Colon (tissue), 2 donors: ENCODE measurements at regions not wholly inside any gene's neighbourhood (a gene's known extent, or its start where the extent isn't known, plus 50 kb on each side); places are given as distances from the start of the nearest gene placed in this dataset.
"Not testable (repeated sequence)": the region's sequence is repeated elsewhere in the genome, so short reads cannot be mapped to it uniquely, and the experiment has no call there.

Experiments
- FAIRE-seq: peaks from 2 replicates; lab custom pipeline; 2012; peaks lifted over from hg19 to GRCh38; lab: Jason Lieb, UNC
- donor health status: control.
- donor health status: control.

- FAIRE-seq: no peak
Observed at GRCh38 chr6:163764565-163764964, 350.0 kb downstream of the QKI start.

DNA sequence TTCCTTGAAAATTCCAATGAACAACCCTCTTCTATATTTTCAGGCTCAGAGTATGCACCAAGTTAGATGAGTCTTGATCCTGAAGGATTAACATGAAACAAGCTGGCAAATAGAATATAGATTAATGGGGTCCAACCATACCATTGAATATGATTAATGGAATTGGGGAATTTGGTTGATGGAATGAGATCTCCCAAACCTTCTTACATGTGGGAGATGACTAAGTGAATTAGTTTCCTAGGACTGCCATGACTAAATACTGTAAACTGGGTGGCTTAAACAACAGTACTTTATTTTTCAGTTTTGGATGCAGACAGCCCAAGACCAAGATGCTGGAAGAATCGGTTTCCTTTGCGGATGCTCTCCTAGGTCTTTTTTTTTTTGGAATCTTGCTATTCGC is 347.0 kb downstream of the QKI start:
- no peak for FAIRE-seq

- FAIRE-seq: no peak
Observed at GRCh38 chr6:163760860-163761259, 346.3 kb downstream of the QKI start.

GRCh38 chr6:163759542-163759941 is 345.0 kb downstream of the QKI start:
- FAIRE-seq: no peak

- no peak for FAIRE-seq
Observed at GRCh38 chr6:163757520-163757919, 343.0 kb downstream of the QKI start.

DNA sequence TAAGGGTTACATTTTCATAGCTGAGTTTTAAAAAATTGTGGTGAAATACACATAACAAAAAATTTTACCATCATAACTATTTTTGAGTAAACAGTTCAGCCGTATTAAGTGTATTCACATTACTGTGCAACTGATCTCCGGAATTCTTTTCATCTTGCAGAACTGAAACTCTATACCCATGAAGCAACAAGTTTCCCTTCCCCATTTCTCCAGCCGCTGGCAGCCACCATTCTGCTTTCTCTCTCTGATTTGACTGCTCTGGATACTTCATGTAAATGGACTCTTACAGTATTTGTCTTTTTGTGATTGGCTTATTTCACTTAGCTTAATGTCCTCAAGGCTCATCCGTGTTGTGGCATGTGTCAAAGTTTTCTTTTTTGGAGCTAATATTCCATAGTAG is 341.6 kb downstream of the QKI start:
- FAIRE-seq: no peak

- FAIRE-seq: no peak
Observed at GRCh38 chr6:163754866-163755265, 340.3 kb downstream of the QKI start.

DNA sequence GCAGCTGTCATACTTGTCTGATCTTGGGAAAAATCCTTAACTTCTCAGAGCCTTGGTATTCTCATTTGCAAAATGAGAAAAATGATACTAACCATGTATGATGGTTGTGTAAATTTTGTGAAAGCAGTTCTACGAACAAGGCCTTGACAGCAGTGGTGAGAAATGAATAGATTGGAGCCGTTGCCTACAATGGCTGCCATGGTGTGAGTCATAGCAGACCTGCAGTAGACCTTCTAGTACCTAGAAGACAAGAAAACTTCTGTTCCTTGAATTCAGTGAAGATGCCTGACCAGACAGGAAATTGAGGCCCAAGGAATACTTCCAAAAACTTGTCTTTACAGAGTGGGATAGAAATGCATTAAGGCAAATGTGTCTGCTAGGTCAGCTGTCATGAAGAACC is 338.9 kb downstream of the QKI start:
- no peak for FAIRE-seq

- no peak for FAIRE-seq
Observed at GRCh38 chr6:163752446-163752845, 337.9 kb downstream of the QKI start.

- no peak for FAIRE-seq
Observed at GRCh38 chr6:163751032-163751525, 336.6 kb downstream of the QKI start.

DNA sequence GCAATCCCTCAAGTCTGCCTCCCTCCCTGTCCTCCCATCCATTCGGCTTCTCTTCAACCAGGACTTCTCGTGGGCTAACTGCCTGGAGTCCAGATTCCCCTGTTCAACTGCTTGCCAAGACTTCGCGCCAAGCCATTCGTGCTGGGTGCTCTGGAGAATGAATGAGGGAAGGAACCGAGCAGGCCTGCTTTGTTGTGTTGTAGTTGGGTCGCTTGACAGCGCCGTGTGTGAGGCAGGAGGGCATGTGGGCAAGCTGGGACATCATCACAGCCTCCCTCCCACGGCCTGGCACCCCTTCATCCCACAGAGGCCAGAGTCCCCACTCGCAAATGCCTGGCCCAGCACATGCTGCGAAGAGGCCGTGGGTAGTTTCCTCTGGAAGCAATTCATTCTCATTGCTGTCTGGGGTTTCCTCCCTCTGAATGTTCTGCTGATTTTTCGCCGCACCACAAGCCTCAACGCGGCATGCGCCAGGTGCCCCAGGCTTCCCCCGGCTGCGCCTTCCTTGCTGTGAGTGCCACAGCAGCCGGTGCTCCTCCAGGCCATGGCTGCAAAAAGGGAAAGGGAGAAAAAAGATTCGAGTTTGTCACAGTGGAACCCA is 336.0 kb downstream of the QKI start:
- no peak for FAIRE-seq

- no peak for FAIRE-seq
Observed at GRCh38 chr6:163748886-163749285, 334.4 kb downstream of the QKI start.

DNA sequence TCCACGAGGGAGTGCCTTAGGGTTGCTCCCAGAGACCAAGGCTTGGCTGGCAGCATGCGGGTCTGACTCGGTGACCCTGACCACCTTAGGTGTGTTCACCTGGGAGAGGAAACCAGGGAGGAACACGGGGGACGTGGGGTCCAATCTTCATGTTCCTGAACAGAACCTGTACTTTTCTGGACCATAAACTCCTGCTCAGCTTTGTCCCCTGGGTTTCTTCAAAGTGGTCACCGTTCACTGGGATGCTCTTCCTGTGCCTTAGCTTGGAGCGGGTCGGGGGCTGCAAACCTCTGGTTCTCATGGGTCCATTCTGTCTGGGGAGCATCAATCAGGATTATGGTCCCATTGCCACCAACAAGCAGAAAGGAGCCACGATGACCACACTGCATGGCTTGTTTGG is 333.5 kb downstream of the QKI start:
- no peak for FAIRE-seq

GRCh38 chr6:163747058-163747457 is 332.5 kb downstream of the QKI start:
- FAIRE-seq: not testable (repeated sequence)

DNA sequence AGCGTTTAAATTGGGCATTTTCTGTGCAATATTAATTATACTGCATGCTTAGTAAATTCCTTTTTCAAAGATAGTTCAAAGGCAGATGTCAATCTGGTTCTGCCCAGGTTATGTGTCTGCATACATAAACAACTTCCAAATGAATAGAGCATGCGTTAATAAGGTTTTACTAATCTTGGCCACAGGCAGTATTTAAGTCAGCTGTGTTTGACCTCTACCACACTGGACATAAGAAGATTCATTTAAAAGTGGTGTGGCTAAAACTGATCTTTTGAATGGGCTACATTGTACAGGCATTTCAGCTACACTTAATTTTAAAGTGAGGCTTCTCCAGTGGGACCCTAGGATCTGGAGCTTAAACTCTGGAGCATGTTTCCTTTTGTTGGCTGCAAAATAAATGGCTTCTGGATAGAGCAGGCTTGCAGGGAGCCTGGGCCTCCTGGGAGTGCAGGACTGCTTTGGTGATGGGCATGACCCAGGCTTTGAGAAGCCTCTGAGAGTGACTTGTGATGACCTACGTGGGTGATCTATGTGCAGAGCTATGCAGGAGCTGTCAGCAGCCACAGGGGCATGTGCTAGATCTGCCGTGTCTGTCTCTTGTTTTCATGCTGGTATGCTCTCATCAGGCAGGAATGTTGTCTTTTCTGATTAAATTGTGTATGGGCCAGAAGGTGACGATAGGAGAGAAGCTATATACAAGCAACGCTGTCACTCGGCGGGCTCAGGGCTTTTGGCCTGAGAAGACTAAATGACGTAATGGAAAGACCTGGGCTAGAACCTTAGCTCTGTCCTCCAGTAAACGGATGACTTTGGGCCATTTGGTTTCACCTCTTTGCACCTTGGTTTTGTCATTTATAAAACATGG is 331.2 kb downstream of the QKI start:
- FAIRE-seq: no peak

- FAIRE-seq: no peak
Observed at GRCh38 chr6:163744256-163744925, 329.9 kb downstream of the QKI start.

DNA sequence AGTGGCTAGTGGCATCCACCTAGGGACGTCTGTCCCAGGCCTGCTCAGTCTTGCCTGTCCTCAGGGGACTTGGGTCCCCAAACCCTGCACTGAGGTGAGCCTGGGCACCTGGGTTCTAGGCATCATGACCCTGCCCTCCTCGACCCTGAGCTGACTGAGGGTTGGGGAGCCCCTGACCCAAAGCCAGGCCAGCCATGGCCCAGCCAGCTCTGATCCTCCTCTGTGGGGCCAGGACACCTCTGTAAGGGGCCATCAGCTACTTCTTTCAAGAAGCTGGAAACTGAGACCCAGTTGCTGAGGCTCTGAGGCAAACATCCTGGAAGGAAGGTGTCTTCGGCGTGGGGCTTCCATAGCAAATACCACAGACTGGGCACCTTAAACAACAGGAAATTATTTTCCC is 329.3 kb downstream of the QKI start:
- FAIRE-seq: no peak

DNA sequence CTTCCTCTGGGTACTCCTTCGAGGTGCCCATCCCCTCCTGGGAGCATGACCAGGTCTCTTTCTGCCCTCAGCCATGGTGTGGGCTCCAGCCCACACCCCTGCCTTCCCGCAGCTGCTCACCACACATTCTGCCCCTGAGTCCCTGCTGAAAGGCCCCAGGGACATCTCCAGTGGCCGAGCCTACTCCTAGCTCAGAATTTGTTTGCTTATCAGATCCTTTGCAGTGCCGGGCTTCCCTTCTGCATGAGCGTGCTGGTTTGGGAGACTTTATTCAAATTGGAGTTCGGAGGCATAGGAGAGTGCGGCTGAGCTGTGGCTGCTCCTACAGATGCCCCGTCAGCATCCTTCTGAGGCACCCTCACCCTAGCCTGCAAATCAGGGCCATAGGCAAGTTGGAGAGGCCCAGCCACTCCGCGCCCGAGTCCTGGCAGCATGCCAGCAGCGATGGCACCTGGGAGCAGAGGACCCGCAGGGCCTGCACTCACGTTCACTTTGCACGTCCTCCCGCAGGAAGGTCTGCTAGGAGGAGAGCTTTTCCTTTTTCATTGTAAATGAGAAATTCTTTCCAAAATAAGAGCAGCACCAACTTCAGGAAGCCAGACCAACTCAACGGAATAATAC is 327.3 kb downstream of the QKI start:
- no peak for FAIRE-seq

DNA sequence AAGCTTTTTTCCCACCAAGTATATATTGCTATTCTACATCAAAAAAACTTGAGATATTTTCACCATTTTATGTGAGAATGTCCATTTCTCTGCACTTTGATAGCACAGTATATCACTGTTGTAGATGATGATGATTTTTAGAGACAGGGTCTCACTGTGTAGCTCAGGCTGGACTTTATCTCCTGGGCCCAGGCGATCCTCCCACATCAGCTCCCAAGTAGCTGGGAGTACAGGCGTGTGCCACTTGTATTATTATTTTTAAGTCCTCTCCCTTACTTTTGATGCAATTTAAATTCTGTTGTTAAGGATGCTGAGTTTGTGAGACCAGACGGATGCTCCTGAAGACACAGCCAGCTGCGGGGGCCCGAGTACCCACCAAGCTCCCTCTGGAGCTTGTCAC is 326.8 kb downstream of the QKI start:
- FAIRE-seq: no peak

DNA sequence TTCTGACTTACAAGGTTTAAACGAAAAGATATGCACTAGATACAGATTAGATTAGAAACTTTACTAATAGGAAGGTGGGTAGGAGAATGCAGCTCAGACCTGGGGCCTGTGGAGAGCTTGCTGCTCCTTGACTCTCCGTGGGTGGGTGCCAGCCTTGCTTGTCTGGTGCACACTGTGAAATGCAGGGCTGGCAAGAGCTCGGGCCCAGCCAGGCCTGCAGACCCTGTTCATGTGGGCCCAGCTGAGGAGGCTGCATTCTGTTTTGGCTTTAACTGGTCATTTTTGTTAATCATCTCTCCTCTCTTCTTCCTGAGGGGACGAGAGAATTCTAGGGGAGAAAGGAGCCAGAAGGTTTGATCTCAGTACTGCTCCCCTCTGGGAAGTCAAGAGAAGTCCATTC is 325.4 kb downstream of the QKI start:
- no peak for FAIRE-seq

DNA sequence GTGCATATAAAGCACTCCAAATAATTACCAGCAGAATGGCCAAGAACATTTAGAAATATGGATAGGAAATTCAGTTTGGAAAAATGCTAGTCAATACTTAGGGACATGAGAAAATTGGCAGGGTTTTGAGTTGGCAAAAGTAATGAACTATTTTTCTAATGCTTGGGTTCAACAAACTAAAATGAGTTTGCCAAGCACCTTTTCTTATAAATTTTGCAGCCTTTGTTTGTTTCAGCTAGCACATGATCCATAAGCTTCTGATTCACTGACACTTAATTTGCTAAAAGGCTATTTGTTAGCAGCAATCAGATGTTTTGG is 324.8 kb downstream of the QKI start:
- no peak for FAIRE-seq

DNA sequence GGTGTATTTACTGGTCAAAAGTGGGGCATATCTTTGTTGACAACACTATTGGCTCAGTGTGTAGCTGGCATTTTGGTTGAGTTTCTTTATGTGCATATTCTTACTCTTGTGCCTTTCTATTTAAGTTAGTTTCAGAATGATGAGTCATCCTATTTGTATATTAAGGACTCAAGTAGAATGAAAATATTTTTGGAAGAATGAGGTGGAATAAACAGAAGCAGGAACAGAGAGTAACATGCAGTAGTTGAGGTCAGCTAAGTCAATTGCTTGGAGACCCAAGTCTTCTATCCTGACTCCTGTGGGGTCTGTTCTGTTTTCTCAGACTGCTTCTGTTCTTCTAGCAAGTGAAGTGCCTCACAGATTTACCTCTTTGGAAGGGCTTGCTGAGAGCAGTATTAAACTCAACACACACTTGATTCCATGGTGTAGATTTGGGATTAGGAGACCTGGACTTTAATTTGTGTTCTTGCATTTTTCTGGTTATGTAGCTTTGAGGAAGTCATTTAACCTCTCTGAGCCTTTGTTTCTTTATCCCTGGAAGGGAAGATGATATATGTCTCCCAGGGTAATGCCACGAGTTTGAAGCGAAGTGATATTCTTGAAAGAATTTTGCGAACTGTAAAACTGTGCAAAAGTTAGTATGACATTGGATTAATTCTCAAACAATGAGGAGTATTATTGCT is 324.3 kb downstream of the QKI start:
- no peak for FAIRE-seq
